SK-N-SH (cell line): ENCODE measurements at regions not wholly inside any gene's neighbourhood (a gene's known extent, or its start where the extent isn't known, plus 50 kb on each side); places are given as distances from the start of the nearest gene placed in this dataset.

Experiments
- CTCF ChIP-seq: fragments of 200-600 bp; sonication (generic); IDR thresholded peaks from 2 replicates; pipeline ENCODE4 v1.6.1; 2017; ENCODE audit warnings: antibody characterized with exemption, mild to moderate bottlenecking, moderate library complexity
- POLR2AphosphoS5 ChIP-seq: IDR thresholded peaks from 2 replicates; pipeline ENCODE4 v1.6.1; 2012; ENCODE audit warnings: low read depth, low read length
- RXRA ChIP-seq: IDR thresholded peaks from 2 replicates; pipeline ENCODE4 v1.4.0; 2012; ENCODE audit warnings: low read depth, mild to moderate bottlenecking, borderline replicate concordance
- USF2 ChIP-seq: fragments of 150-350 bp; IDR thresholded peaks from 2 replicates; pipeline ENCODE4 v1.6.1; 2017; ENCODE audit warnings: antibody characterized with exemption, low read length, low read depth, borderline replicate concordance

- TF ChIP-seq USF2 (no peak), CTCF (no peak), POLR2AphosphoS5 (no peak), RXRA (no peak)
Measured at GRCh38 chr2:101578671-101579070, 103.8 kb upstream of the RFX8 start.
